ENCODE measurements at regions not wholly inside any gene's neighbourhood (a gene's known extent, or its start where the extent isn't known, plus 50 kb on each side); places are given as distances from the start of the nearest gene placed in this dataset.

DNA sequence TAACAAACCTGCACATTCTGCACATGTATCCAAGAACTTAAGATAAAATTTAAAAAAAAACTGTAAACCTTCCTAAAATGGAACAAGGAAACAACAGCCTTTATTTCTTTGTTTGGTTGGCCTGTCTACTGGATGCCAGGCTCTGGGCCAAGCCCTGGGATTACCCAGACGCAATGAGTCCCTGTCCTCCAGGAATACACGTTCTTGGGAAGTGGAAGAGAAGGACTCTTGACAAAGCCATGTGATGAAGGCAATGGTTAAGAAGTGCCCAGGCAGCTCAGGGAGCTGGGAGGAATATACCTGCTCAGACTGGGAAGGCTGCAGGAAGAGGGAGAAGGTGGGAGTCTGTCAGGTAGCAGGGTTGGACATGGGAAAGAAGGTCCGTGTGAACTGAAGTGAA lies 115.4 kb downstream of the AXIN2 start:
- DNase-seq (ENCODE audit: low read depth in 2 of 2), result no peak

DNA sequence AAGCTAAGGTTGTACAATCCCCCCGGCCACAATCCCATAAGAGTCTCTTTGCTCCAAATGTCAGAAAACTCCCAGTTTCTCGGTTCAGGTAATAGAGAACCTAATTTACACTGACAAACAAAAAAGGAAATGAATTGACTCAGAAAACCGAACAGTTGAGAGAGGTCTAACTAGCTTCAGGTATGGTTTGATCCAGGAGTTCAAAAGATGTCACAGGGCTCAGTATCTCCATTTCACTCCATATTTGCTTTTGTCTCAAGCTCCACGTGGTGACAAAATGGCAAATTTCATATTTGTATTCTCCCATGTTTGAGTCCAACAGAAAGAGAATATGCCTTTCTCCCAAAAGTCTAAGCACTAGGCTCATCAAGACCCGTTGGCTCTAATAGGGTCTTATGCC lies 117.4 kb downstream of the AXIN2 start:
- DNase-seq (ENCODE audit: low read depth in 2 of 2), result no peak

DNA sequence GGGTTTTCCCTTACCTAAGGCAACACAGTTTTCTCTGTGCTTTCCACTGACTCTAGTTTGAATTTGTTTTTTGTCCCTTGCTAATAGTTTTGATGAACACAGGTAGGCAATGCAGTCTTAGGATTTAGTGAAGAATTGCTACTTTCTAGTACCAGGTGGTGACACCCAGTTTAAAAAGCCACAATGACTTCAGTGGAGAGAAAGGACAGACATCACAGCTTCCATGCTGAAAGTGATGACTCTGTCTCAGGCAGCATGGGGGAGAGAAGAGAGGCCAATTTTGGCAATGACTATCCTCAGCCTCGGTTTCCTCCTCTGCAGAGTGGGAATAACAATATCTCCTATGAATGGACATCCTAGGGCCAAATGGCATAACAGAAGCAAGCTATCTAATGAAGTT lies 118.8 kb downstream of the AXIN2 start:
- no peak for DNase-seq (ENCODE audit: low read depth in 2 of 2)

GRCh38 chr17:65442250-65442649 lies 119.2 kb downstream of the AXIN2 start:
- no peak for DNase-seq (ENCODE audit: low read depth in 2 of 2)

GRCh38 chr17:65441053-65441605 lies 120.3 kb downstream of the AXIN2 start:
- DNase-seq (ENCODE audit: low read depth in 2 of 2), result no peak

- DNase-seq (ENCODE audit: low read depth in 2 of 2), result no peak
Measured at GRCh38 chr17:65438708-65439294, 122.6 kb downstream of the AXIN2 start.

DNA sequence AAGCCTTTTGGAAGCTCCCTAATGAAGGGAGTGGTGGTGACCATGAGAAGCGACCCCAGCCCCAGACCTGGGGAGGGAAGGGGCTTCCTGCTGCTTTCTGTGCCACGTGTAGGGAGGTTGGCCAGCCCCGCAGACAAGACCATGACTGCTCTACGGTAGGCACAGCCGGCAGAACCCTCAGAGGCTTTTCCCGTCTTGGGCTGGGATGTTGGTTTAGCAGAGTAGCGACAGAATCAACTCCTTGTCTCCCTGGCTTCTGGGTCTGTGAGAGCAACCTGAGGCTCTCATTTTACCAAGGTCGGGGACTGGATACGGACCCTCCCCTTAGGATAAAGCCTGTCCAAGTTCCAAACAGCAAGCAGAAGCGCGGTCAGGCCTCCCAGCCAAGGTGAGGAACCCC lies 123.3 kb downstream of the AXIN2 start:
- DNase-seq (ENCODE audit: low read depth in 2 of 2), result no peak

- DNase-seq (ENCODE audit: low read depth in 2 of 2), result no peak
Measured at GRCh38 chr17:65436871-65437270, 124.6 kb downstream of the AXIN2 start.

- DNase-seq (ENCODE audit: low read depth in 2 of 2), result no peak
Measured at GRCh38 chr17:65434878-65435277, 126.6 kb downstream of the AXIN2 start.

DNA sequence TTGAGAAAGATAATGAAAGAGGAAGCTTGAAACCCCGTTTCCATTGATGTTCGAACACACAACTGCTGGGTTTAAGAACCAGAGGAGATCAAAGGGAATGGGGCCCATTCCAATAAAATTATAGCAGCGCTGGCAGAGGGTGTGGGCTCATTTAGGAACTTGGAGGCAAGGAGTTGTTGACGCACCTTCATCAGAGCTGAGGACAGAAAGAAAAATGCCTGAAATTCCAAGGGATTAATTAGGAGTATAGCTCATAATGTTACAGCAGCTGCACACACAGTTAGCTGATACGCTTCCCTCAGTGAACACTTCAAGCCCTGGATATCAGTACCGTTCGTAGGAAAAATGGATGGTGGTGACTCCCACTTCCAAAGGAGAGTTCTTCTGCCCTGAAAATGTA lies 127.2 kb downstream of the AXIN2 start:
- DNase-seq (ENCODE audit: low read depth in 2 of 2), result no peak

GRCh38 chr17:65433592-65433991 lies 127.9 kb downstream of the AXIN2 start:
- DNase-seq (ENCODE audit: low read depth in 2 of 2), result no peak

- DNase-seq (ENCODE audit: low read depth in 2 of 2), result no peak
Measured at GRCh38 chr17:65433157-65433556, 128.3 kb downstream of the AXIN2 start.

DNA sequence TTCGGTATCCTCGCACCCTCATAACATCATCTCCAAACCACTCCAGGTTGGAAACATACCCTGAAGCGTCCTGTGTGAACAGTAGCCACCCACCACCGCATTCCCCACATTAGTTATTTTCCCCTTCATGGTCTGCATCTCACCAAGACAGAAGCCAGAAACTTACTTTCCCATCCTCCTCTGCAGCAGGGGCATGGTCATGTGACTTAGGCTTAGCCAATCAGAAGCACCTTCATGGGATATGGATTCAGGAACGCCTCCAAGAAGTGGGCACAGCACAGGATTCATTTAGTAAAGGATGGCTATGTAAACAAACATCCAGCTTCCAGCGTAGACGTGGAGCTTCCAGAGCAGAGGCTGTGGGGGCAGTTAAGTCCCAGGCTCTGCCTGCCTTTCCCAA lies 130.3 kb downstream of the AXIN2 start:
- DNase-seq (ENCODE audit: low read depth in 2 of 2), result no peak

GRCh38 chr17:65430209-65430833 lies 131.1 kb downstream of the AXIN2 start:
- DNase-seq (ENCODE audit: low read depth in 2 of 2), result no peak

DNA sequence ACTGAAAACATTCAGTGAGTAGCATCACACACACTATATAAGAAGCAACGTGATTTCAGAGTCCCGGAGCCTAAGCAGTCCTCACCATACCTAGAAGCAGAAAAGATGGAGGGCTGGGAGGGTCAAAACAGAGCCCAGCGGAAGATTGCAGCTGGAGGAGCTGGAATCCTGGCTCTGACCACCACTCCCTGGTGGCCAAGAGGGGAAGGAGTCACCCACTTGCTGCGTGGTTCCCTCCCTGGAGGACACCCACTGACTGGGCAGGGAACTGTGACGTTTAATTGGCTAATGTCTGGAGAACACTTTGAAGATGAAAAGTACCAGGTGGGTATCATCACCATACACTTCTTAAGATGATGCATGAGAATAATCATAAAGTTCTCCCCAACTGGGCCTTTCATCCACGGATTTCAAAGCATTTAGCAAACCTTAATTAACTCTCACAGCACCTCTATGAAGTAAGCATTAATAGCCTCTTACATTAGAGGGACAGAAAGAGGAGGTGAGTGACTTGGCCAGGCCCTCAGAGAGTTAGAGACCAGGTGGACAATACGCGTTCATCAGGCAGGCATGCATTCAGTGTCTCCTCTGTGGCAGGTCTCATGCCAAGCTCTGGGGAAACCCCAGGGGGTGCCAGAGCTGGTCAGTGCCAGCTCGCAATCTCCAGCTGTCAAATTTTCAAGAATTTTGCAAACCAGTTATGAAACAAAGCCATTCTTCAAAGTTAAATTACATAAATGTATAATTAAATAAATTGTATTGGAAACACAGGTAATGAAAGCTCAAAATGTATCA lies 137.9 kb downstream of the AXIN2 start:
- no peak for DNase-seq (ENCODE audit: low read depth in 2 of 2)

- no peak for DNase-seq (ENCODE audit: low read depth in 2 of 2)
Measured at GRCh38 chr17:65418622-65419021, 142.8 kb downstream of the AXIN2 start.

DNA sequence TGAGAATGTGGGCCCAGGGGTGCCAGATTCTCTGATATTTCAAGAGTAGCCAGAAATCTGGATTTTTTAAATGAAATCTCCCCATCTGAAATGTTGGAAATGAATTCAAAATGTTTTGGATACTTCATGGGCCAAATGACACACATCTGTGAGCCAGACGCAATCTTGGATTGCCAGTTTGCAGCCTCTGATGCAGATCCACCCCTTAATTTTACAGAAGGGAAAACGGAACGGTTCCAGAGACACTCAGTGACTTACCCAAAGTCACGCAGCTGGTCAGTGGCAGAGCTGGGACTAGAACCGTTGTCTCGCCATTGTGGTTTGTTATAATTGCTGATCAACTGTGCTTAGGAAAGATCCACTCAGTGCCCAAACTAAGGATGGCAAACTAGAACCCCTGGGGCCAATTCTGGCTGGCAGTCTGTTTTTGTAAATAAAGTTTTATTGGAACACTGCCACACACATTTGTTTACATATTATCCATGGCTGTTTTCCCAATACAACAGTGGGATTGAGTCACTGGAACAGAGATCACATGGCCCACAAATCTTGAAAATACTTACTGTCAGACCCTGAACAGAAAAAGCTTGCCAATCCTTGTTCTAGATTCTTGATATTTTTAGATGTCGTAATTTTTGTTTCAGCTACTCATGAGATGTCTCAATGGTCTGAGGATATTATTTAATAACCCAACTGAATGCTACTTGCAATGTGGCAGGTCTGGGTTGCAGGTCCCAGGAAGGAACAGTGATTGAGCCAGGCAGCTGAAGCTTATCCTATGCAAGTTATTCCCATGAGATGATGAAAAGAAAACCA lies 143.8 kb downstream of the AXIN2 start:
- no peak for DNase-seq (ENCODE audit: low read depth in 2 of 2)

DNA sequence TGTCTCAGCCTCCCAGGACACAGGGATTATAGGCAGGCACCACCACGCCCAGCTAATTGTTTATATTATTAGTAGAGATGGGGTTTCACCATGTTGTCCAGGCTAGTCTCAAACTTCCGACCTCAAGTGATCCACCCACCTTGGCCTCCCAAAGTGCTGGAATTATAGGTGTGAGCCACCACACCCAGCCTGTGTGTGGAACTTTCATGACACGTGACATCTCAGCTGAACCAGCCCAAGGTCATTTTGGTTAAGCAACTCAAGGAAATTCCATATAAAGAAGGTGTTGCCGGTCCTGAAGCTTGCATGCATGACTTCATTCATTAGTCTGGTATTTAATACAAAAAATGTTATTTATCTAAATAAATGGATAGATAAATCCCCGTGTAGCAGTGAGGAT lies 145.5 kb downstream of the AXIN2 start:
- no peak for DNase-seq (ENCODE audit: low read depth in 2 of 2)

DNA sequence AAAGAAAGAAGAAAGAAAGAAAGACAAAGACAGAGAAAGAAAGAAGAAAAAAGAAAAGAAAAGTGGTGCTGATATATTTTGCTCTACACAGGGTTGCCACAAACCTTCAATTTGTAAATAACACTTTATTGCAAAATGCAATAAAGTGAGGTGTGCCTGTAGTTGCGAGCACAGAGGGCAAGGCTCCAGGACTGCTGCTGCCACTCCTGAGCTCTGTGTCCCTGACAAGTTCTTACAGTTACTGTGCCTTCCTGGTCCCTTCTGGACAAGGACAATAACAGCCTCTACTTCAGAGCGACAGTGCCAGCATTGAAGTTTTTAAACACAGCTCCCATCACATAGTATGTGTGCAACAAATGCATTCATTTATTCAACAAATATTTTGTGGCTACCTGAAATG lies 148.1 kb downstream of the AXIN2 start:
- DNase-seq (ENCODE audit: low read depth in 2 of 2), result no peak

DNA sequence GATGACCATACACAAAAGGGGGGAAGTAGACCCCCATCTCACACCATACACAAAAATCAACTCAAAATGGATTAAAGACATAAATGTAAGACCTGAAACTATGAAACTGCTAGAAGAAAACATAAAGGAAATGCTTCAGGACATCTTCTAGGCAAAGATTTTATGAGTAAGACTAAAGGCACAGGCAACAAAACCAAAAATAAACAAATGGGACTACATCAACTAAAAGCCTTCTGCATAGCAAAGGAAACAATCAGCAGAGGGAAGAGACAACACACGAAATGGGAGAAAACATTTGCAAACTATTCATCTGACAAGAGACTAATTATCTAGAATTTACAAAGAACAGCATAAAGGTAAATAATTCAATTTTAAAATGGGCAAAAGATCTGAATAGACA lies 152.1 kb downstream of the AXIN2 start:
- no peak for DNase-seq (ENCODE audit: low read depth in 2 of 2)

- no peak for DNase-seq (ENCODE audit: low read depth in 2 of 2)
Measured at GRCh38 chr17:65408050-65408449, 153.4 kb downstream of the AXIN2 start.

- no peak for DNase-seq (ENCODE audit: low read depth in 2 of 2)
Measured at GRCh38 chr17:65407017-65407416, 154.4 kb downstream of the AXIN2 start.

All from stimulated activated CD4-positive, alpha-beta T cell treated with anti-CD3 and anti-CD28 coated beads, Interleukin-15, amount 100 ng/mL, for 48 hours (primary cell).